ENCODE measurements at regions not wholly inside any gene's neighbourhood (a gene's known extent, or its start where the extent isn't known, plus 50 kb on each side); places are given as distances from the start of the nearest gene placed in this dataset.
"Not testable (repeated sequence)": the region's sequence is repeated elsewhere in the genome, so short reads cannot be mapped to it uniquely, and the experiment has no call there.

DNA sequence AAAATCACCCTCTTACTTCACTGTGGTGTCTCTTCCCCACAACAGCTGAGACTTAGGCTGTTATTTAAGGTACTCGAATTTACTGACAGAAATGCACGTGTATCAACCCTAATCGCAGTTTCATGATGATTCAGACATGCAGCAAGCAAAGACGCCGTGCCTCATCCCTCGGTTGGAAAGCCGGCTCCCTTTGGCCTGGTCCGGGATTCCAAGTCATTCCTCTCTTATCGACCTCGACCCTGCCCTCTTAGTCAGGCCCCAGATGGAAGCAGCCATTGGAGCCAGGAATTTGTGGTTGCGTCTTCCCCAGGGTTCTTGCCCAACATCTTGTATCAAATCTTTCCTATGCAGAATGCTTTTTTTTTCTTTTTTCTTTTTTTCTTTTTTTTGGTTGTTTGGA is 229.5 kb downstream of the GATA3 start:
- no peak for ATAC-seq
- no peak for TF ChIP-seq ZNF8 (CRISPR knock-in tag; IDR thresholded peaks at IDR 0.05)
- TF ChIP-seq GLIS3 (CRISPR knock-in tag; IDR thresholded peaks at IDR 0.05), result no peak
- no peak for TF ChIP-seq CSDC2 (CRISPR knock-in tag; IDR thresholded peaks at IDR 0.05)
- no peak for TF ChIP-seq PPARA (CRISPR knock-in tag; IDR thresholded peaks at IDR 0.05; ENCODE audit: borderline replicate concordance)
- TF ChIP-seq OSR1 (CRISPR knock-in tag; IDR thresholded peaks at IDR 0.05), result no peak
- TF ChIP-seq RARB (CRISPR knock-in tag; IDR thresholded peaks at IDR 0.05), result no peak
- TF ChIP-seq, protein P1, sequence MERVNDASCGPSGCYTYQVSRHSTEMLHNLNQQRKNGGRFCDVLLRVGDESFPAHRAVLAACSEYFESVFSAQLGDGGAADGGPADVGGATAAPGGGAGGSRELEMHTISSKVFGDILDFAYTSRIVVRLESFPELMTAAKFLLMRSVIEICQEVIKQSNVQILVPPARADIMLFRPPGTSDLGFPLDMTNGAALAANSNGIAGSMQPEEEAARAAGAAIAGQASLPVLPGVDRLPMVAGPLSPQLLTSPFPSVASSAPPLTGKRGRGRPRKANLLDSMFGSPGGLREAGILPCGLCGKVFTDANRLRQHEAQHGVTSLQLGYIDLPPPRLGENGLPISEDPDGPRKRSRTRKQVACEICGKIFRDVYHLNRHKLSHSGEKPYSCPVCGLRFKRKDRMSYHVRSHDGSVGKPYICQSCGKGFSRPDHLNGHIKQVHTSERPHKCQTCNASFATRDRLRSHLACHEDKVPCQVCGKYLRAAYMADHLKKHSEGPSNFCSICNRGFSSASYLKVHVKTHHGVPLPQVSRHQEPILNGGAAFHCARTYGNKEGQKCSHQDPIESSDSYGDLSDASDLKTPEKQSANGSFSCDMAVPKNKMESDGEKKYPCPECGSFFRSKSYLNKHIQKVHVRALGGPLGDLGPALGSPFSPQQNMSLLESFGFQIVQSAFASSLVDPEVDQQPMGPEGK (CRISPR knock-in tag; IDR thresholded peaks at IDR 0.05; ENCODE audit: borderline replicate concordance), result no peak

DNA sequence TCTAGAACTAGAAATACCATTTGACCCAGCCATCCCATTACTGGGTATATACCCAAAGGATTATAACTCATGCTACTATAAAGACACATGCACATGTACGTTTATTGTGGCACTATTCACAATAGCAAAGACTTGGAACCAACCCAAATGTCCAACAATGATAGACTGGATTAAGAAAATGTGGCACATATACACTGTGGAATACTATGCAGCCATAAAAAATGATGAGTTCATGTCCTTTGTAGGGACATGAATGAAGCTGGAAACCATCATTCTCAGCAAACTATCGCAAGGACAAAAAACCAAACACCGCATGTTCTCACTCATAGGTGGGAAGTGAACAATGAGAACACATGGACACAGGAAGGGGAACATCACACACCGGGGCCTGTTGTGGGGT is 231.5 kb downstream of the GATA3 start:
- ATAC-seq, result not testable (repeated sequence)

DNA sequence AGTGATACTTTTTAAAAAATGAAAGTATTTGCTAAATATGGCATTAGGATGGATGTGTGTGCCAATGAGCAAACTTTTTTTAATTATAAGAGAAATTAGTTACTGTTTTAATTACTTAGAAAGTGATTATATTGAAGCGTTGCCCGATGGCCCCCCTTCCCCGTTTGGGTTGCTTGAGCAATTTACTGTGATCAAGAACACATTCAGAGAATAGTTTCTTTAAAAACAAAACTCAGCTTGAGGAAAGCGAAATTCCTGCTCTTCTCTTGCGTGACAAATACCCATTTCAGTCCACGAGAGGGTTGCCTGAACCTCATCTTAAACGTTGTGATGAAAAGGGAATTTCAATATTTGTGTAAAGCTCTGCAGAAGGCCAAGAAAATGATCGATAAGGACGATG is 234.1 kb downstream of the GATA3 start:
- ATAC-seq, result no peak
- TF ChIP-seq ZFP3 (CRISPR knock-in tag; IDR thresholded peaks at IDR 0.05) (no peak), BACH2 (CRISPR knock-in tag; IDR thresholded peaks at IDR 0.05; ENCODE audit: borderline replicate concordance) (no peak), GLIS3 (CRISPR knock-in tag; IDR thresholded peaks at IDR 0.05) (no peak), CSDC2 (CRISPR knock-in tag; IDR thresholded peaks at IDR 0.05) (no peak), ZFP30 (CRISPR knock-in tag; IDR thresholded peaks at IDR 0.05) (no peak), TOX (CRISPR knock-in tag; IDR thresholded peaks at IDR 0.05; ENCODE audit: borderline replicate concordance) (no peak)
- TF ChIP-seq, protein P1 (CRISPR knock-in tag; IDR thresholded peaks at IDR 0.05; ENCODE audit: borderline replicate concordance), result no peak

DNA sequence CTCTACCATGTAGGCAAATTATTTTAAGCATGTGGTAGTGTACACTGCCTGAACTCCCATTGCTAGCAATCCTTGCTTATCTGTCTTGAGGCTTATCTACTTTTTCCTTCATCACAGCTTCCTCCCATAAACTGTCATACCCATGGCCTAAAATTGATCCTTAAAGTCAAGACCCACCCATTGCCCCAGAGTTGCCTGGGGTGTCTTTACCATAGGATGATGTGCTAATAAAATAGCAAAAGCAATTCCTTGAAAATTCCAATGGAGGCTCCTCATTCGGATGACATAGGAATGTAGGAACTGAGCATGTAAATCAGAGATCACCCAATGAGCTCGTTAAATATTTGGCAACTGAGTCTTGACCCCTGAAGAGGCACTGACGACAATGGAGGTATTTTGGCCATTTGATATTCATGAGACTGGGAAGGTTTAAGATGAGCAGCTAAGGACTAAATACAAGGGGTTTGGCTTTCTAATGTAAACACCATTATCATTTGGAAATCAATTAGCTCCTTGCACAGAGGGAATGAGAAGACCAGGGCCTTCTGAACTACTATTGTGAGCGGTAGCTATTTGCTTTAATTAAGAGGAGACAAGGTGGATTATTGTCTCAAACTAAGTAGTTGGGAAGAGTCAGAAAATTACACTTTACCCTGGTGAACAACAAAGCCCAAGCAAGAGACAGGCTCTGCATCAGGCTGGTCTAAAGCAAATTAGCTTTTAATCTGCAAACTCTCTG is 234.9 kb downstream of the GATA3 start:
- TF ChIP-seq ZC3H10 (CRISPR knock-in tag; IDR thresholded peaks at IDR 0.05) (no peak), ZNF8 (CRISPR knock-in tag; IDR thresholded peaks at IDR 0.05) (no peak), ARNTL (CRISPR knock-in tag; IDR thresholded peaks at IDR 0.05; ENCODE audit: borderline replicate concordance, low read depth) (no peak), BACH2 (CRISPR knock-in tag; IDR thresholded peaks at IDR 0.05; ENCODE audit: borderline replicate concordance) (no peak), OSR1 (CRISPR knock-in tag; IDR thresholded peaks at IDR 0.05) (no peak), PPARA (CRISPR knock-in tag; IDR thresholded peaks at IDR 0.05; ENCODE audit: borderline replicate concordance) (no peak), RARB (CRISPR knock-in tag; IDR thresholded peaks at IDR 0.05) (no peak), CSDC2 (CRISPR knock-in tag; IDR thresholded peaks at IDR 0.05) (no peak), TOX (CRISPR knock-in tag; IDR thresholded peaks at IDR 0.05; ENCODE audit: borderline replicate concordance) (no peak), ESRRG (CRISPR knock-in tag; IDR thresholded peaks at IDR 0.05) (no peak), TCF4 (CRISPR knock-in tag; IDR thresholded peaks at IDR 0.05; ENCODE audit: borderline replicate concordance) (no peak), ISL1 (CRISPR knock-in tag; IDR thresholded peaks at IDR 0.05) (no peak), ZFP30 (CRISPR knock-in tag; IDR thresholded peaks at IDR 0.05) (no peak), ZNF70 (CRISPR knock-in tag; IDR thresholded peaks at IDR 0.05) (no peak), ZFP3 (CRISPR knock-in tag; IDR thresholded peaks at IDR 0.05) (no peak), ZNF565 (CRISPR knock-in tag; conservative IDR thresholded peaks at IDR 0.05; ENCODE audit: low read depth) (no peak)
- TF ChIP-seq, protein P2, sequence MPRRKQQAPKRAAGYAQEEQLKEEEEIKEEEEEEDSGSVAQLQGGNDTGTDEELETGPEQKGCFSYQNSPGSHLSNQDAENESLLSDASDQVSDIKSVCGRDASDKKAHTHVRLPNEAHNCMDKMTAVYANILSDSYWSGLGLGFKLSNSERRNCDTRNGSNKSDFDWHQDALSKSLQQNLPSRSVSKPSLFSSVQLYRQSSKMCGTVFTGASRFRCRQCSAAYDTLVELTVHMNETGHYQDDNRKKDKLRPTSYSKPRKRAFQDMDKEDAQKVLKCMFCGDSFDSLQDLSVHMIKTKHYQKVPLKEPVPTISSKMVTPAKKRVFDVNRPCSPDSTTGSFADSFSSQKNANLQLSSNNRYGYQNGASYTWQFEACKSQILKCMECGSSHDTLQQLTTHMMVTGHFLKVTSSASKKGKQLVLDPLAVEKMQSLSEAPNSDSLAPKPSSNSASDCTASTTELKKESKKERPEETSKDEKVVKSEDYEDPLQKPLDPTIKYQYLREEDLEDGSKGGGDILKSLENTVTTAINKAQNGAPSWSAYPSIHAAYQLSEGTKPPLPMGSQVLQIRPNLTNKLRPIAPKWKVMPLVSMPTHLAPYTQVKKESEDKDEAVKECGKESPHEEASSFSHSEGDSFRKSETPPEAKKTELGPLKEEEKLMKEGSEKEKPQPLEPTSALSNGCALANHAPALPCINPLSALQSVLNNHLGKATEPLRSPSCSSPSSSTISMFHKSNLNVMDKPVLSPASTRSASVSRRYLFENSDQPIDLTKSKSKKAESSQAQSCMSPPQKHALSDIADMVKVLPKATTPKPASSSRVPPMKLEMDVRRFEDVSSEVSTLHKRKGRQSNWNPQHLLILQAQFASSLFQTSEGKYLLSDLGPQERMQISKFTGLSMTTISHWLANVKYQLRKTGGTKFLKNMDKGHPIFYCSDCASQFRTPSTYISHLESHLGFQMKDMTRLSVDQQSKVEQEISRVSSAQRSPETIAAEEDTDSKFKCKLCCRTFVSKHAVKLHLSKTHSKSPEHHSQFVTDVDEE (CRISPR knock-in tag; IDR thresholded peaks at IDR 0.05), result no peak
- TF ChIP-seq, protein P1 (CRISPR knock-in tag; IDR thresholded peaks at IDR 0.05; ENCODE audit: borderline replicate concordance), result no peak
- TF ChIP-seq, protein P3, sequence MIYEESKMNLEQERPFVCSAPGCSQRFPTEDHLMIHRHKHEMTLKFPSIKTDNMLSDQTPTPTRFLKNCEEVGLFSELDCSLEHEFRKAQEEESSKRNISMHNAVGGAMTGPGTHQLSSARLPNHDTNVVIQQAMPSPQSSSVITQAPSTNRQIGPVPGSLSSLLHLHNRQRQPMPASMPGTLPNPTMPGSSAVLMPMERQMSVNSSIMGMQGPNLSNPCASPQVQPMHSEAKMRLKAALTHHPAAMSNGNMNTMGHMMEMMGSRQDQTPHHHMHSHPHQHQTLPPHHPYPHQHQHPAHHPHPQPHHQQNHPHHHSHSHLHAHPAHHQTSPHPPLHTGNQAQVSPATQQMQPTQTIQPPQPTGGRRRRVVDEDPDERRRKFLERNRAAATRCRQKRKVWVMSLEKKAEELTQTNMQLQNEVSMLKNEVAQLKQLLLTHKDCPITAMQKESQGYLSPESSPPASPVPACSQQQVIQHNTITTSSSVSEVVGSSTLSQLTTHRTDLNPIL (CRISPR knock-in tag; IDR thresholded peaks at IDR 0.05; ENCODE audit: low read depth), result no peak
- TF ChIP-seq, protein P4, sequence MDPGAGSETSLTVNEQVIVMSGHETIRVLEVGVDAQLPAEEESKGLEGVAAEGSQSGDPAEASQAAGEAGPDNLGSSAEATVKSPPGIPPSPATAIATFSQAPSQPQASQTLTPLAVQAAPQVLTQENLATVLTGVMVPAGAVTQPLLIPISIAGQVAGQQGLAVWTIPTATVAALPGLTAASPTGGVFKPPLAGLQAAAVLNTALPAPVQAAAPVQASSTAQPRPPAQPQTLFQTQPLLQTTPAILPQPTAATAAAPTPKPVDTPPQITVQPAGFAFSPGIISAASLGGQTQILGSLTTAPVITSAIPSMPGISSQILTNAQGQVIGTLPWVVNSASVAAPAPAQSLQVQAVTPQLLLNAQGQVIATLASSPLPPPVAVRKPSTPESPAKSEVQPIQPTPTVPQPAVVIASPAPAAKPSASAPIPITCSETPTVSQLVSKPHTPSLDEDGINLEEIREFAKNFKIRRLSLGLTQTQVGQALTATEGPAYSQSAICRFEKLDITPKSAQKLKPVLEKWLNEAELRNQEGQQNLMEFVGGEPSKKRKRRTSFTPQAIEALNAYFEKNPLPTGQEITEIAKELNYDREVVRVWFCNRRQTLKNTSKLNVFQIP (CRISPR knock-in tag; IDR thresholded peaks at IDR 0.05; ENCODE audit: borderline replicate concordance, low read depth), result no peak
- no peak for ATAC-seq
